Right renal cortex interstitium (tissue), 3 donors: ENCODE measurements at regions not wholly inside any gene's neighbourhood (a gene's known extent, or its start where the extent isn't known, plus 50 kb on each side); places are given as distances from the start of the nearest gene placed in this dataset.
A peak's percentile ranks its signal among the peaks of the same experiment; 100 is the strongest.
"Not testable (repeated sequence)": the region's sequence is repeated elsewhere in the genome, so short reads cannot be mapped to it uniquely, and the experiment has no call there.

Source experiments
- DNase-seq, 3 donors: peaks; one replicate each; pipeline ENCODE4 v3.0.0-alpha.2; 2013; ENCODE audit warnings: low read depth in 3 of 3, low spot score in 2 of 3

- peak; percentile 75 to 81 (median 80) for DNase-seq
These were observed 136.3 kb downstream of the LY86 start for GRCh38 chr6:6724539-6725467.

GRCh38 chr6:6725468-6726209 lies 137.1 kb downstream of the LY86 start:
- no peak for DNase-seq

- no peak for DNase-seq
These were observed 139.8 kb downstream of the LY86 start for GRCh38 chr6:6728169-6728941.

- no peak for DNase-seq
These were observed 141.5 kb downstream of the LY86 start for GRCh38 chr6:6729971-6730370.

GRCh38 chr6:6730831-6731230 lies 142.3 kb downstream of the LY86 start:
- DNase-seq, result no peak

GRCh38 chr6:6734479-6735465 lies 146.3 kb downstream of the LY86 start:
- no peak for DNase-seq

- peak; percentile 72 to 81 (median 76) for DNase-seq
These were observed 148.5 kb downstream of the LY86 start for GRCh38 chr6:6736791-6737654.

GRCh38 chr6:6737671-6738070 lies 149.2 kb downstream of the LY86 start:
- no peak for DNase-seq

GRCh38 chr6:6738108-6738507 lies 149.6 kb downstream of the LY86 start:
- DNase-seq, result no peak

- no peak for DNase-seq
These were observed 150.6 kb downstream of the LY86 start for GRCh38 chr6:6738922-6739716.

GRCh38 chr6:6740595-6740994 lies 152.1 kb downstream of the LY86 start:
- DNase-seq, result no peak

- DNase-seq, result no peak
These were observed 152.7 kb downstream of the LY86 start for GRCh38 chr6:6741264-6741663.

- DNase-seq, result no peak
These were observed 154.0 kb downstream of the LY86 start for GRCh38 chr6:6742535-6742934.

GRCh38 chr6:6744551-6744950 lies 156.0 kb downstream of the LY86 start:
- DNase-seq, result no peak

- not testable (repeated sequence) for DNase-seq
These were observed 157.3 kb downstream of the LY86 start for GRCh38 chr6:6745637-6746332.

GRCh38 chr6:6746333-6746969 lies 157.9 kb downstream of the LY86 start:
- no peak for DNase-seq

GRCh38 chr6:6746970-6747338 lies 158.4 kb downstream of the LY86 start:
- DNase-seq, result no peak
